Liver (tissue), 3 donors: ENCODE measurements at regions not wholly inside any gene's neighbourhood (a gene's known extent, or its start where the extent isn't known, plus 50 kb on each side); places are given as distances from the start of the nearest gene placed in this dataset.

Experiments
- CTCF ChIP-seq: fragments of 150-350 bp; IDR thresholded peaks from 2 replicates; pipeline ENCODE4 v1.5.1; 2017; ENCODE audit warnings: improper control_type of control experiment, low read depth, low read length; ENCODE audit not compliant: missing input control
- EGR1 ChIP-seq, 2 donors: IDR thresholded peaks; 2 replicates each; pipeline ENCODE4 v1.6.1; 2016 to 2018; ENCODE audit warnings: antibody characterized with exemption in 2 of 2, low read depth in 2 of 2
- HNF4G ChIP-seq: IDR thresholded peaks from 2 replicates; pipeline ENCODE4 v1.6.1; 2016; ENCODE audit warnings: antibody characterized with exemption
- JUND ChIP-seq, 2 donors: IDR thresholded peaks; 2 replicates each; pipeline ENCODE4 v1.6.1; 2016; ENCODE audit warnings: antibody characterized with exemption in 2 of 2
- NR2F2 ChIP-seq: IDR thresholded peaks from 2 replicates; pipeline ENCODE4 v1.6.1; 2016; ENCODE audit warnings: antibody characterized with exemption
- RAD21 ChIP-seq, 2 donors: IDR thresholded peaks; 2 replicates each; pipeline ENCODE4 v1.6.1; 2016; ENCODE audit warnings: antibody characterized with exemption in 2 of 2, mild to moderate bottlenecking in 2 of 2
- REST ChIP-seq: IDR thresholded peaks from 2 replicates; pipeline ENCODE4 v1.6.1; 2016; ENCODE audit warnings: antibody characterized with exemption, mild to moderate bottlenecking
- TAF1 ChIP-seq: conservative IDR thresholded peaks from 2 replicates; pipeline ENCODE4 v1.6.1; 2016; ENCODE audit warnings: antibody characterized with exemption, mild to moderate bottlenecking
- ZBTB33 ChIP-seq: IDR thresholded peaks from 2 replicates; pipeline ENCODE4 v1.6.1; 2016; ENCODE audit warnings: antibody characterized with exemption
- donor health status: healthy.
- donor health status: healthy.

GRCh38 chr2:221972813-221973478, 325.9 kb downstream of the PAX3 start:
- TF ChIP-seq CTCF (no peak), JUND (IDR thresholded peaks at IDR 0.05) (no peak), TAF1 (no peak), RAD21 (IDR thresholded peaks at IDR 0.05) (no peak), HNF4G (no peak), ZBTB33 (no peak), NR2F2 (no peak), REST (no peak), EGR1 (IDR thresholded peaks at IDR 0.05; ENCODE audit: low read depth in 2 of 2) (no peak)
